IgD-negative memory B cell (primary cell): ENCODE measurements at regions not wholly inside any gene's neighbourhood (a gene's known extent, or its start where the extent isn't known, plus 50 kb on each side); places are given as distances from the start of the nearest gene placed in this dataset.
"Not testable (repeated sequence)": the region's sequence is repeated elsewhere in the genome, so short reads cannot be mapped to it uniquely, and the experiment has no call there.

Experiments
- H3K27ac Mint-ChIP-seq, 3 donors: one replicate each; pipeline ENCODE4 v1.8.0; 2020 to 2022; ENCODE audit warnings: mild to moderate bottlenecking in 3 of 3, mixed read lengths in 3 of 3, moderate library complexity in 1 of 3
- H3K27me3 Mint-ChIP-seq: one replicate; pipeline ENCODE4 v1.8.0; 2021; ENCODE audit warnings: mixed read lengths
- H3K36me3 Mint-ChIP-seq: one replicate; pipeline ENCODE4 v1.8.0; 2020; ENCODE audit warnings: mild to moderate bottlenecking, mixed read lengths
- H3K4me1 Mint-ChIP-seq, 3 donors: one replicate each; pipeline ENCODE4 v1.8.0; 2020 to 2022; ENCODE audit warnings: mixed read lengths in 3 of 3, mild to moderate bottlenecking in 1 of 3
- H3K4me3 Mint-ChIP-seq, 4 donors: one replicate each; pipeline ENCODE4 v1.8.0; 2020 to 2022; ENCODE audit warnings: mild to moderate bottlenecking in 4 of 4, mixed read lengths in 4 of 4, moderate library complexity in 3 of 4
- H3K9me3 Mint-ChIP-seq, 3 donors: one replicate each; pipeline ENCODE4 v1.8.0; 2020 to 2021; ENCODE audit warnings: mixed read lengths in 3 of 3, mild to moderate bottlenecking in 1 of 3

DNA sequence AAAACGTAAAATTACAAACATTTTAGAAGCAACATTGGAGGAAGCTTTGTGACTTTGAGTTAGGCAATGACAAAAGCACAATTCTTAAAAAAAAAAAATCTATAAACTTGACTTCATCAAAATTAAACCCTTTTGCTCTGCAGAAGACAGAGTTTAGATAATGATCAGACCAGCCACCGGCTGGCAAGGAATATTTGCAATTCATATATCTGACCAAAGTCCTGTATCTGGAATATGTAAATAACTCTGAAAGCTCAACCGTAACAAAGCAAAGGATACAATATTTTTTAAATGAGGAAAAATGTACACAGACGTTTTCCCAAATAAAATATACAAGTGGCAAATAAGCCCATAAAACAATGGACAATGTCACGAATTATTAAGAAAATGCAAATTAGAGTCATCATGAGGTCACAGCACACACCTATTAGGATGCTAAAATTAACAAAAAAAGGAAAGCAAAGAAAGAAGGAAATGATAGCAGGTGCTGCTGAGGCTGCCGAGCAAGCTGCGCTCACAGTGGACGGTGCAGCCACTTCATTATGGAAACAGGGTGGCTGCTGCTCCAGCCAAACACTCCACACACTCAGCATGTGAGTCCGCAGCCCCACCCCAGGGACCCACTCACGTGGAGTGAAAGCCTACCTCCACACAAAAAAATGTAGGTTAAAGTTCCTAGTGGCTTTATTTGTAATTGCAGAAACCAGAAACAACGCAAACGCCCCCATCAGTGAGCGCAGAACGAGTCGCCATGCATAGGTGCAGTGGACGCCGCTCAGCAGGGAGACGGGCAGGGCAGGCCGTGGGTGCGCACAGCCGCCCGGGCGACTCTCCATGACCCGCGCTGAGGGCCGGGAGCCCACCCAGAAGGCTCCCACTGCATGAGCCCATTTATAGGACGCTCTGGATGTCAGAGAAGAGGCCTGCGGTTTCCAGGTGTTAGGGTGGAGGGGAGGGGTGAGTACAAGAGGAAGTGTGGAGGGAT, 375.4 kb downstream of the ADGRD1 start:
- H3K4me1 Mint-ChIP-seq, H3K36me3 Mint-ChIP-seq, H3K9me3 Mint-ChIP-seq, H3K27me3 Mint-ChIP-seq, H3K4me3 Mint-ChIP-seq, H3K27ac Mint-ChIP-seq: not testable (repeated sequence)

DNA sequence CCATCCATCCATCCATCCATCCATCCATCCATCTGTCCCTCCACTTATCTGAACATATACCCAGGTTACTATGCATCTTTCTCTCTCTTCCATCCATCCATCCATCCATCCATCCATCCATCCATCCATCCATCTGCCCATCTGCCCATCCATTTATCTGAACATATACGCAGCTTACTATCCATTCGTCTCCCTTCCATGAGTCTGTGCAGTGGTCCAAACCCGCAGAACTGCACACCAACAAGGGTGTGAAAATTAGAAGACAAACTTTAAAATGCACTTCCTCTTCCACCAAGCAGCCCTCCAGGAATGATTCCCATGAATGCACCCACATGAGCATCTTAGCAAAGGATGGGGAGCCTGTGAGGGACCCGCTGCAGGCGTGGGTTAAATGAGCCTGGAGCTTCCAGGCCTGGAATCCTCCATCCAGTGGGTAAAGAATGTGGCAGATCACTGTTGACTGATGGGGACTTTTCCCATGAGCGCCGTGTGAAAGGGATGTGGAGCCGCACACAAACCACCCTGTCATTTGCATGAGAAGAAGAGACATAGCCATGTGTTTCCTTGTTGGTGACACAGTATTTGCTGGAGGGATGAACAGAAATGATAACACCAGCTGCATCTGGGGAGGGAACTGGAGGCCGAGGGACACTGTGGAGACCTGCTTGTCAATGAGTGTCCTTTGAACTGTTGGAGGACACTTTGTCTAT, 376.6 kb downstream of the ADGRD1 start:
- Mint-ChIP-seq H3K4me1 (no peaks in the 10 kb centered on the region), H3K4me3 (no peak overlapping the region), H3K27ac (peak overlapping the region in 2 of 3 donors; percentile 13 to 46), H3K9me3 (peaks cover 2 to 4% (median 3%) of the 10 kb centered on the region in 3 donors), H3K36me3 (no peaks in the 10 kb centered on the region), H3K27me3 (peaks cover 2% of the 10 kb centered on the region)

DNA sequence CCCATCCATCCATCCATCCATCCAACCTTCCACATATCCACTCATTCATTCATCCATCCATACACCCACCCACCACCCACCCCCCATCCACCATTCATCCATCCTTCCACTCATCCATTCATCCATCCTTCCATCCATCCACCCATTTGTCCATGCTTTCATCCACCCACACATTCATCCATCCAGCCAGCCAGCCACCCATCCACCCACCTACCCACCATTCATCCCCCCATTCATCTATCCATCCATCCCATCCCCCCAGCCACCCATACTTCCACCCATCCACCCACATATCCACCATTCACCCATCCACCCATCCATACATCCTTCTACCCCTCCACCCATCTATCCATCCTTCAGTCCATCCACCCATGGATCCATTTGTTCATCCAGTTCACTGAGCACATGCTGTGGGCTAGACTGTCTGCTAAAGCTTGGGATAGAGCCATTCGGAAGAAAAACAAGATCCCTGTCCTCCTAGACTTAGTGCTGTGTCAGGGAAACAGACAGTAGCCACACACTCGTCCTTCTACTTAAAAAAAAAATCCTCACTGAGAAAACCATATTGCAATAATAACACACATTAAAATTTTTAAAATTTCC, 377.5 kb downstream of the ADGRD1 start:
- Mint-ChIP-seq H3K27me3 (peaks cover 1% of the 10 kb centered on the region), H3K27ac (no peak overlapping the region), H3K9me3 (peaks cover 2 to 4% (median 3%) of the 10 kb centered on the region in 3 donors), H3K4me3 (no peak overlapping the region), H3K36me3 (no peaks in the 10 kb centered on the region), H3K4me1 (no peaks in the 10 kb centered on the region)

DNA sequence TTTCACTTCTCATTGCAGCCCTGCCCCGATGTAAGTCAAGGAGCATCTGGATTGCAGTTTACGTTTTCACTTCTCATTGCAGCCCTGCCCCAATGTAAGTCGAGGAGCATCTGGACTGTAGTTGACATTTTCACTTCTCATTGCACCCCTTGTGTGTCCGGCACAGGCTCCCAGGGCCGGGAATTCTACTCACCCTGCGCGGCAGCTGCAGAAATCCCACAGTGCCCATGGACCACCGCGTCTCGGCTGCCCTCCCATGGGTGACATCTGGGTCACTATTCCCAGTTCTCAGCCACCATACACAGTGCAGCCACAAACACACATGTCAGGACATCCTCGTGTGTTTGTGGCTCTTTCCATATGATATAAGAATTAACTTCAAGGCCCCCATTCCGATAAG, 378.5 kb downstream of the ADGRD1 start:
- H3K4me3 Mint-ChIP-seq: no peak overlapping the region
- no peak overlapping the region for H3K27ac Mint-ChIP-seq
- H3K36me3 Mint-ChIP-seq: no peaks in the 10 kb centered on the region
- no peaks in the 10 kb centered on the region for H3K4me1 Mint-ChIP-seq
- peaks cover 1% of the 10 kb centered on the region for H3K27me3 Mint-ChIP-seq
- H3K9me3 Mint-ChIP-seq: peaks cover 1 to 4% (median 2%) of the 10 kb centered on the region in 3 donors

DNA sequence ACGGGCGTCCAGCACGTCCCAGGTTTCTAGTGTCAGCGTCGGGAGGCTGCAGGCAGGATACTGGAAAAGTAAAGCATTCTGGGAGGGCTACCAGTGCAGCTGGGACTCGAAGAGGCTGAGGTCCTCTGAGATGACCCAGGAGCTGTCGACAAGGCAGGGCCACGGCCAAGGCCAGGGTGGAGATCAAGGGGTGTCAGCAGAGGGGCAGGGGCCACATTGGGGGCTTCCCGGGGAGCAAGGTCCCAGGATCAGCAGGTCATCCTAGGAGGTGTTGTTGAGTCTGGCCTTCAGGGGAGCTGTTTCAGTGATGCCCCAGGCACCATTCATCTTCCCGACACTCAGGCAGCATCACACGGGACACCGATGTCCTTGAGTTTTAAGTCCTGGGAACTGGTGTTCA, 377.8 kb upstream of the SFSWAP start:
- no peak overlapping the region for H3K27ac Mint-ChIP-seq
- peaks cover 1% of the 10 kb centered on the region for H3K27me3 Mint-ChIP-seq
- no peaks in the 10 kb centered on the region for H3K4me1 Mint-ChIP-seq
- no peak overlapping the region for H3K4me3 Mint-ChIP-seq
- H3K9me3 Mint-ChIP-seq: peaks cover 1 to 4% (median 2%) of the 10 kb centered on the region in 3 donors
- no peaks in the 10 kb centered on the region for H3K36me3 Mint-ChIP-seq

DNA sequence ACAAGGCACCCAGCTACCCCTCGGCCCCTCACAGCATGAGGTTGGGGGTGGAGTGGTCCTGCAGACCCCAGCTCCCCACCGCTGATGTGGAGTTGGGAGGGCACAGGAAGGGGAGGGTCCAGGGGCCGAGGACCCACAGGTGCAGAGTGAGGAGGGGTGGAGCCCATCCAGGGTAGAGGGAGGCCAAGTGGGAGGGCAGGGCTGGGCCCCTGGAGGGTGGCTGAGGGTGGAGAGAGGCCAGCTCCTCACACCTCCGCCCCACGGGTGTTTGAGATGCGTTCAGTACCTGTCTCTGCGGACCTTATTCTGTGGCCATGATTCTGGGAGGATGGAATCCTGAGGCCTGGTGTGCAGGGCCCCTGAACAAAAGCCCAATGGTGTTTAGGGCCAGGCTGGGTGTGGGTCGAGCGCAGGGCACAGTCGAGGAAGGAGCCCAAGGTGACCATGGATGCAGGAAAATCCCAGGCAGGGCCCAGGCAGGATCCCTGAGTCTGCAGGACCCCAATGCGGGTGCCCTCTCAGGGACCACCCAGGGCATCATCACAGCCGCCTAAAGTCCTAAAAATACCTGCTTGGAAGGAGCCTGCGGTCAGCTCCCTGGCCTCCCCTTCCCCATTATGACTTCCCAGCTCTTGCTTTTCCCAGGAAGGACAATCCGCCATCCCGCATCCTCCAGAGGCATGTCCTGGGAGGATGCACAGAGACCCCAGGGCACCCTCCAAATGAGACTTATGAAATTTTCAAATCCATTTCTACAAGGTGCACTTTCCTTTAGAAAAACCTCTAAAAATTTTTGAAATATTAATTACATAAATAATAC, 377.1 kb upstream of the SFSWAP start:
- Mint-ChIP-seq H3K27ac (no peak overlapping the region), H3K4me3 (no peak overlapping the region)

DNA sequence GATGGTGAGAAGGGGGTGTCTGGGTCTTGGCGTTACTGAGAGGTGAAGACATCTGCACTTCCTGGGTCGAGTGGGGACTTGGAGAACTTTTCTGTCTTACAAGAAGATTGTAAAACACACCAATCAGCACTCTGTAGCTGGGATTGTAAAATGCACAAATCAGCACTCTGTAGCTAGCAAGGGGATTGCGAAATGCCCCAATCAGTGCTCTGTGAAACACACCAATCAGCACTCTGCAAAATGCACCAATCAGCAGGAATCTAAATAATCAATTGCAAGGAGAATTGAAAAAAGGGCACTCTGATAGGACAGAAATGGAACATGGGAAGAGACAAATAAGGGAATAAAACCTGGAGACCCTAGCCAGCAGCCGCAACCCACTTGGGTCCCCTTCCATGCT, 376.1 kb upstream of the SFSWAP start:
- no peak overlapping the region for H3K27ac Mint-ChIP-seq
- H3K36me3 Mint-ChIP-seq: no peaks in the 10 kb centered on the region
- H3K9me3 Mint-ChIP-seq: peaks cover 0 to 4% (median 1%) of the 10 kb centered on the region in 3 donors
- peaks cover 4% of the 10 kb centered on the region for H3K27me3 Mint-ChIP-seq
- H3K4me1 Mint-ChIP-seq: no peaks in the 10 kb centered on the region
- no peak overlapping the region for H3K4me3 Mint-ChIP-seq

More for the DNA sequence above, 377.1 kb upstream of the SFSWAP start:
- no peaks in the 10 kb centered on the region for H3K36me3 Mint-ChIP-seq
- H3K4me1 Mint-ChIP-seq: no peaks in the 10 kb centered on the region
- peaks cover 0 to 4% (median 1%) of the 10 kb centered on the region in 3 donors for H3K9me3 Mint-ChIP-seq
- peaks cover 1% of the 10 kb centered on the region for H3K27me3 Mint-ChIP-seq

DNA sequence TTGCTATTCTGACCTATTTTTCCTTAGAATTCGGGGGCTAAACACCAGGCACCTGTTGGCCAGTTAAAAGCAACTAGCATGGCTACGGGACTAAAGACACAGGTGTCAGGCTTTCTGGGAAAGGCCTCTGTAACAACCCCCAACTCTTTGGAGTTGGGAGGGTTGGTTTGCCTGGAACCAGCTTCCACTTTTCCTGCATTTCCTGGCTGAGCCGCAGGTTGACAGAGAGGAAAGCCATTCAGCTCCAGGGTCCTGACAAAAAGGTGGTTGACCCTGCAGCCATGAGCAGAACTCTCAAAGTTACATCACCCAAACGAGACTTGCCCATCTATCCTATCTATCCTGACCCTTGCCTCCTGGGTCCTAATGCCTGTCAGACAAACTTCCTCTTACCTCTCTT, 375.4 kb upstream of the SFSWAP start:
- Mint-ChIP-seq H3K4me3 (no peak overlapping the region), H3K27me3 (peaks cover 4% of the 10 kb centered on the region), H3K9me3 (peaks cover 0 to 1% (median 0%) of the 10 kb centered on the region in 3 donors), H3K36me3 (no peaks in the 10 kb centered on the region), H3K4me1 (no peaks in the 10 kb centered on the region), H3K27ac (no peak overlapping the region)

DNA sequence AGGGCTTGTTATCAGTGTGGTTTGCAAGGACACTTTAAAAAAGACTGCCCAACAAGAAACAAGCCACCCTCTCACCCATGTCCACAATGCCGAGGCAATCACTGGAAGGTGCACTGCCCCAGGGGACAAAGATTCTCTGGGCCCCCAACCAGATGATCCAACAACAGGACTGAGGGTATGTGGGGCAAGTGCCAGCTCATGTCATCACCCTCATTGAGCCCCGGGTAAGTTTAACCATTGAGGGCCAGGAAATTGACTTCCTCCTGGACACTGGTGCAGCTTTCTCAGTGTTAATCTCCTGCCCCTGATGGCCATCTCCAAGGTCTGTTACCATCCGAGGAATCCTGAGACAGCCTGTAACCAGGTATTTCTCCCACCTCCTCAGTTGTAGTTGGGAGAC, 373.0 kb upstream of the SFSWAP start:
- H3K4me3 Mint-ChIP-seq, H3K4me1 Mint-ChIP-seq, H3K27ac Mint-ChIP-seq, H3K36me3 Mint-ChIP-seq, H3K27me3 Mint-ChIP-seq, H3K9me3 Mint-ChIP-seq: not testable (repeated sequence)

DNA sequence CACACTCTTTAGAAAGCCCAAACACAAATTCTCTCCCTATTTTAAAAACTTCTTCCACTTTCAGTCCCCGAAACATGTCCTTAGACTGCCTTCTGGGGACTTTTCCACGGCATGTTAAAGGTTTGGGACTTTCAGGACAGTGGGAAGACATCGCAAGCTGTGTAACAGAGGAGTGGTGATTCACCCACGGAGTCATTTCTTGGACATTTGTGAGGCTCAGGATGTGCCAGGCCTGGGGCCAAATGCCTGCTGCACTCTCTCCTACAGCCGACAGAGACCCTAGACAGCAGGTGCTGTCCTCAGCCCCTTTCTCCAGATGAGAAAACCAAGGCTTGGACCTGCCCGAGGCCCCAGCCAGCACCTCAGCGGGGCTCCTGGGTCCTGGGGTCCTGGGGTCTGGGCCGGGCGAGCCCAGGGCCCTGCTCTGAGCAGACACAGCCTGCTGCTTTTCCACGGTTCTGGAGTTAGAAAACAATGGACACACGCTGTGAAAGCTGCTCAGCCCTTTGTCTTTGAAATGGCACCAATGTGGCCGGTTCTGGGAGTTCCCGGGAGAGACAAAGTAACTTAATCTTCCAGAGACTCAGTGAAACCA, 370.2 kb upstream of the SFSWAP start:
- no peak overlapping the region for H3K4me3 Mint-ChIP-seq
- H3K27me3 Mint-ChIP-seq: peaks cover 3% of the 10 kb centered on the region
- H3K27ac Mint-ChIP-seq: no peak overlapping the region
- no peaks in the 10 kb centered on the region for H3K36me3 Mint-ChIP-seq
- peaks cover 0 to 3% (median 0%) of the 10 kb centered on the region in 3 donors for H3K9me3 Mint-ChIP-seq
- H3K4me1 Mint-ChIP-seq: no peaks in the 10 kb centered on the region

DNA sequence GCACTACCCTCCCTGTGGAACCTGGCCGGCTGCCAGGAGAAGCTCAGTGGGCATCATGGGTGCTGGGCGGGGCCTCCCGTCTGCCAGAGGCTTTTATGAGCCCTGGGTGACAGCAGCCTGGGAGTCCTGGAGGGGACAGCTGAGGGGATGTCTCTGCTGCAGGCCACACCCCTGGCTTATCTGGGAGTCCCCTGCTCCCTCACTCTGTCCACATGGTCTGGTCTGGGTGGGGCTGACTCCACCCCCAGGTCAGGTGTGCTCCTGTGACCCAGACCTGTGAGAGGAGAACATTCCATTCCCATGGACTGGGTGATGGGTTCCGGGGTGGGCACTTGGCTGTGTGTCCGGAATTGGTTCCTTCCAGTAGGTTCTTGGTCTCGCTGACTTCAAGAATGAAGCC, 369.3 kb upstream of the SFSWAP start:
- not testable (repeated sequence) for H3K9me3 Mint-ChIP-seq, H3K27ac Mint-ChIP-seq, H3K36me3 Mint-ChIP-seq, H3K27me3 Mint-ChIP-seq, H3K4me1 Mint-ChIP-seq, H3K4me3 Mint-ChIP-seq

DNA sequence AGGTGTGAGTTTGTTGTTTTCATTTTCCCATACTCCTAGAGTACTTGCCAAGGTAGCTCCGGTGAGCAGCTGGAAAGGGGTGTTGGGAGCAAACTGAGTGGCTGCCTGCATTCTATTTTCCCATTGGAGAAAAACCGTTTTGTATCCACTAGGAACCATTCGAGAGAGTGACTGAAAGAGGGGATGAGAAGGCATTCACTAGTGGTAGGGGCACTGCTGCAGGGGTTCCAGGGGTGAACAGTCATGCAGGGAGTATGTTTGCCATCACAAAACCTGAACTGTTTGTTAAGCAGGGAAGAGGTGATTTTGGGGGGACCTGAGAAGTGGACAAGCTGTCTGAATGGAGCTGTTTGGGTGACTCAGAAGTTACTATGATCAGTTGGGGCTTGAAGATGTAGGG, 367.5 kb upstream of the SFSWAP start:
- H3K4me3 Mint-ChIP-seq, H3K9me3 Mint-ChIP-seq, H3K27me3 Mint-ChIP-seq, H3K36me3 Mint-ChIP-seq, H3K27ac Mint-ChIP-seq, H3K4me1 Mint-ChIP-seq: not testable (repeated sequence)

DNA sequence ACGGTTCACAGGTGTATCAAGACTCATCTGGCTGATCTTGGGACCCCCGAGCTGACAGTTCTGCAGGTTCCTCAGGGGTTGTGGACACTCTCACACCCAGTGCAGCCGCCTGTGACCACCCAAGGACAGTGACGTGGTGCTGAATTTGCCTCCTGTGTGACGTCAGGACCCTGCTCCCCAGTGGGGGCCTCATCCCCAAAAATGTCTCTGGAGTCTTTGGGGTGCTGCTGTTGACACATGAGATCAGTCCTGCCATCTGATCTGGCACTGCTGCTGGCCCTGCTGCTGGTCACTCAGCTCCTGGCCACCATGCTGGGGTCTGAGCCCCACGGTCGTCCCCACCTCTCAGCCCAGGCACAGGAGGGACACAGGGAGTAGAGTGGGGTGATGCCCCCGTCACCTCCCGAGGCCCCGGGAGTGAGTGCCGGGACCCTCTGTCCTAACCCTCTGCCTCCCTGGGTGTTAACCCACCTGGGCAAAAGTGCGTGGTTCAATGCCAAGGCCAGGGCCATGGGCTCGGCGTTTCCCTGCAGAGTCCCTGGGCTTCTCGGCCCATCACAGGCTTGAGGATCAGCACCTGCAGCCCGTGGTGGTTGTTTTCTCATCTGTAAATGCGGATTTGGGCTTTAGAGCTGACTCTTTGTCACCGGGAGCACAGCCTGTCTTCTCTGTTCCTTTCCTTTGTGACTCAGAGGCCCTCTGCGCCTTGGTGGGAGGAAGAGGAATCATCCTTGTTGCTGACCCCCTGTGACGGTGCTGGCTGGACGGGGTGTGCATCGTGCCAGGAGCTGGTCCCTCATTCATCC, 366.0 kb upstream of the SFSWAP start:
- not testable (repeated sequence) for H3K27me3 Mint-ChIP-seq, H3K4me3 Mint-ChIP-seq, H3K36me3 Mint-ChIP-seq, H3K9me3 Mint-ChIP-seq, H3K27ac Mint-ChIP-seq, H3K4me1 Mint-ChIP-seq
